ENCODE measurements at regions not wholly inside any gene's neighbourhood (a gene's known extent, or its start where the extent isn't known, plus 50 kb on each side); places are given as distances from the start of the nearest gene placed in this dataset.

DNA sequence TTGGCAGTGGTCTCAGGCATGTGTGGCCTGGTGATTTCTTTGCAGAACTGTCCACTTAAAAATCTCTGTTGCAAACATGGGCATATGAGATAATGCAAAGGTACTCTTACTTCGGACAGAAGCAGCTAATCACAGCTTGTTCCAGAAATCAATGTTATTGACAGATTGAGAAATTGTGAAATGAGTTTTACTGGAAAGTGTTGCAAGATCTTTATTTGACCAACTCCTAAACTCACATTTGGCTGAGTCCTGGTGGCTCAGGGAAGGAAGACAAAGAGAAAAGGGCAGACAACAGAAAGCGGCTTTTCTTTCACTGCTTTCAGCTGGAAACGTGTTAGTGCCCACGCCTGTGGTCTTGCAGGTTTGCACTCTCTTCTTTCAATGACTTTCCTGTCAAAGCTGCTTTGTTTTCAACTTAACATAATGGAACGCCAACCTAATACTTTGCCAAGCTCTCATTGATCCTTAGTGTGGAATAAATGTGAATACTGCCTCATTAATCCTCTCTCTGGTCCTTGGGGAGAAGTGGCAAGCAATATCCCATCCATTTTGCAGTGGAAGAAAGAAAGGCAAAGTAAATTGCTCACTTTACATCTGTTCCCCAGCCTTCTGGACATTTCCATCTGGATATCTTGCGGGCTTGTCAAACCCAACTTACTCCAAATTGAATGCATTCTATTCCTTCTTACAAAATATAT, 586.4 kb downstream of the LRRC70 start:
- H2AFZ ChIP-seq (ENCODE audit: low read depth) = no peak overlapping the region
- H3K27ac ChIP-seq = no peak overlapping the region
- no peaks in the 10 kb centered on the region for H4K20me1 ChIP-seq (ENCODE audit: insufficient read depth)

DNA sequence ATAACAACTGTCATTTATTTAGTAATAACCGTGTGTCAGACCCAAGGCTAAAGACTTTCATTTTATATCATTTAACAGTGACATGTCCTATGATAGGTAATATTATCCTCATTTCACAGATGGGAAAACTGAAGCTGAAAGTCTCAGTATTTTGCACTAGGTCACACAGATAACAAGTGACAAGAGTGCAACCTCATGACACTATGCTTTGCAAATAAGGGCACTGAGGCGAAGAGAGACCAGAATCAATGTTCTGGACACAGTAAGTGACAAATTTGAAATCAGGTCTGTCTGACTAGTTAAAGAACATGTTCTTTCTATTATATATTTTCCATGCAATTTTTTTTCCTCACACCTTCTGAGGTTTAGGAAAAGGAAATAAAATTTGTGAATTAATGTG, 585.7 kb downstream of the LRRC70 start:
- no peaks in the 10 kb centered on the region for H3K4me1 ChIP-seq (ENCODE audit: low read depth, poor library complexity, severe bottlenecking)
- H4K20me1 ChIP-seq (ENCODE audit: insufficient read depth) = no peaks in the 10 kb centered on the region
- H3K4me2 ChIP-seq = no peak overlapping the region
- no peak overlapping the region for H3K27ac ChIP-seq
- no peaks in the 10 kb centered on the region for H3K36me3 ChIP-seq (ENCODE audit: insufficient read depth)
- TF ChIP-seq, protein P1, sequence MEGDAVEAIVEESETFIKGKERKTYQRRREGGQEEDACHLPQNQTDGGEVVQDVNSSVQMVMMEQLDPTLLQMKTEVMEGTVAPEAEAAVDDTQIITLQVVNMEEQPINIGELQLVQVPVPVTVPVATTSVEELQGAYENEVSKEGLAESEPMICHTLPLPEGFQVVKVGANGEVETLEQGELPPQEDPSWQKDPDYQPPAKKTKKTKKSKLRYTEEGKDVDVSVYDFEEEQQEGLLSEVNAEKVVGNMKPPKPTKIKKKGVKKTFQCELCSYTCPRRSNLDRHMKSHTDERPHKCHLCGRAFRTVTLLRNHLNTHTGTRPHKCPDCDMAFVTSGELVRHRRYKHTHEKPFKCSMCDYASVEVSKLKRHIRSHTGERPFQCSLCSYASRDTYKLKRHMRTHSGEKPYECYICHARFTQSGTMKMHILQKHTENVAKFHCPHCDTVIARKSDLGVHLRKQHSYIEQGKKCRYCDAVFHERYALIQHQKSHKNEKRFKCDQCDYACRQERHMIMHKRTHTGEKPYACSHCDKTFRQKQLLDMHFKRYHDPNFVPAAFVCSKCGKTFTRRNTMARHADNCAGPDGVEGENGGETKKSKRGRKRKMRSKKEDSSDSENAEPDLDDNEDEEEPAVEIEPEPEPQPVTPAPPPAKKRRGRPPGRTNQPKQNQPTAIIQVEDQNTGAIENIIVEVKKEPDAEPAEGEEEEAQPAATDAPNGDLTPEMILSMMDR (conservative IDR thresholded peaks at IDR 0.05; ENCODE audit: low read depth, low read length) = no peak
- no peak overlapping the region for H2AFZ ChIP-seq (ENCODE audit: low read depth)
- H3K4me3 ChIP-seq (IDR thresholded peaks at IDR 0.05; ENCODE audit: insufficient read depth, low read depth, low read length) = no peak overlapping the region
- no peaks in the 10 kb centered on the region for H3K27me3 ChIP-seq (ENCODE audit: insufficient read depth, low read depth)
- H3K79me2 ChIP-seq (ENCODE audit: insufficient read depth, low read depth) = no peaks in the 10 kb centered on the region
- H3K9ac ChIP-seq = no peak overlapping the region

More for the DNA sequence above, 586.4 kb downstream of the LRRC70 start:
- Histone ChIP-seq H3K4me2 (no peak overlapping the region), H3K79me2 (ENCODE audit: insufficient read depth, low read depth) (no peaks in the 10 kb centered on the region), H3K9ac (no peak overlapping the region), H3K27me3 (ENCODE audit: insufficient read depth, low read depth) (no peaks in the 10 kb centered on the region), H3K36me3 (ENCODE audit: insufficient read depth) (no peaks in the 10 kb centered on the region), H3K4me3 (IDR thresholded peaks at IDR 0.05; ENCODE audit: insufficient read depth, low read depth, low read length) (no peak overlapping the region), H3K4me1 (ENCODE audit: low read depth, poor library complexity, severe bottlenecking) (no peaks in the 10 kb centered on the region)
- TF ChIP-seq, protein P1 (conservative IDR thresholded peaks at IDR 0.05; ENCODE audit: low read depth, low read length) = no peak

DNA sequence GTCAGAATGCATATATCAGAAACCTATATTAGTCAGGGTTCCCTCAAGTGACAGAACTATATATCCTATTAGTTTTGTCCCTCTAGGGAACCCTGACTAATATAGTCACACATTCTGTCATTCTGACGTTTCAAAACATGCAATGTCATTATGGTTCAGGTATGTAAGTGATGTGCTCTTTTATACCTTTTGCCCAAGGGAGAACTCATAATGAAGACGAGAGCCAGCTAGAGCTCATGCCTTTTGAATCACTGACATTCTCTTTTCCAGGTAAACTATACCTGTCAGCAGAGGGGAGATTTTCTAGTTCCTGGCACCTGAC, 576.7 kb downstream of the LRRC70 start:
- TF ChIP-seq, protein P1 (conservative IDR thresholded peaks at IDR 0.05; ENCODE audit: low read depth, low read length) = no peak
- Histone ChIP-seq H3K4me3 (IDR thresholded peaks at IDR 0.05; ENCODE audit: insufficient read depth, low read depth, low read length) (no peak overlapping the region), H3K4me2 (no peak overlapping the region), H2AFZ (ENCODE audit: low read depth) (no peak overlapping the region), H3K4me1 (ENCODE audit: low read depth, poor library complexity, severe bottlenecking) (no peaks in the 10 kb centered on the region), H3K79me2 (ENCODE audit: insufficient read depth, low read depth) (no peaks in the 10 kb centered on the region), H3K36me3 (ENCODE audit: insufficient read depth) (no peaks in the 10 kb centered on the region), H3K27ac (no peak overlapping the region), H4K20me1 (ENCODE audit: insufficient read depth) (no peaks in the 10 kb centered on the region), H3K27me3 (ENCODE audit: insufficient read depth, low read depth) (no peaks in the 10 kb centered on the region), H3K9ac (no peak overlapping the region)

DNA sequence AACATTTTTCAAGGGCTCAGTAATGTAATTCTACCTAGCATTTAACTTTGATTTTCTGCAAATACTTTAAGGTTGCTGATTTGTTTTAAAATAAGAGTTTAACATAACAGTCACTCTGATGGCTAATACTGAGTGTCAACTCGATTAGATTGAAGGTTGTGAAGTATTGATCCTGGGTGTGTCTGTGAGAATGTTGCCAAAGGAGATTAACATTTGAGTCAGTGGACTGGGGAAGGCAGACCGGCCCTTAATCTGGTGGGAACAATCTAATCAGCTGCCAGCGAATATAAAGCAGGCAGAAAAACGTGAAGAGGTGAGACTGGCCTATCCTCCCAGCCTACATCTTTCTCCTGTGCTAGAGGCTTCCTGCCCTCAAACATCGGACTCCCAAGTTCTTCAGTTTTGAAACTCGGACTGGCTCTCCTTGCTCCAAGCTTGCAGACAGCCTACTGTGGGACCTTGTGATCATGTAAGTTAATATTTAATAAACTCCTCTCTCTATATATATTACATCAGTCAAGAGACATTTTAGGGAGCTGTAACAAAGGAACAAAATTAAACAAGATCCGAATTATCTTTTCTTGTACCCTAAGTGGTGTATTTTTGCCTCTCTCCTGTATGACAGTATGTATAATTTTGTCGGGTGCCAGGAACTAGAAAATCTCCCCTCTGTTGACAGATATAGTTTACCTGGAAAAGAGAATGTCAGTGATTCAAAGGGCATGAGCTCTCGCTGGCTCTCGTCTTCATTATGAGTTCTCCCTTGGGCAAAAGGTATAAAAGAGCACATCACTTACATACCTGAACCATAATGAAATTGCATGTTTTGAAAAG, 576.1 kb downstream of the LRRC70 start:
- H3K27me3 ChIP-seq (ENCODE audit: insufficient read depth, low read depth) = no peaks in the 10 kb centered on the region
- no peaks in the 10 kb centered on the region for H4K20me1 ChIP-seq (ENCODE audit: insufficient read depth)
- no peak overlapping the region for H3K9ac ChIP-seq
- H3K4me1 ChIP-seq (ENCODE audit: low read depth, poor library complexity, severe bottlenecking) = no peaks in the 10 kb centered on the region
- no peak overlapping the region for H3K27ac ChIP-seq
- no peak overlapping the region for H3K4me3 ChIP-seq (IDR thresholded peaks at IDR 0.05; ENCODE audit: insufficient read depth, low read depth, low read length)
- TF ChIP-seq, protein P1 (conservative IDR thresholded peaks at IDR 0.05; ENCODE audit: low read depth, low read length) = no peak
- H3K36me3 ChIP-seq (ENCODE audit: insufficient read depth) = no peaks in the 10 kb centered on the region
- H3K4me2 ChIP-seq = no peak overlapping the region
- no peaks in the 10 kb centered on the region for H3K79me2 ChIP-seq (ENCODE audit: insufficient read depth, low read depth)
- H2AFZ ChIP-seq (ENCODE audit: low read depth) = no peak overlapping the region
